H1 (cell line): ENCODE measurements at regions not wholly inside any gene's neighbourhood (a gene's known extent, or its start where the extent isn't known, plus 50 kb on each side); places are given as distances from the start of the nearest gene placed in this dataset.

Source experiments
- ATF2 ChIP-seq: IDR thresholded peaks from 2 replicates; pipeline ENCODE4 v1.6.1; 2012; ENCODE audit warnings: low read length, inconsistent platforms
- CHD1 ChIP-seq: IDR thresholded peaks from 2 replicates; pipeline ENCODE4 v1.6.1; 2012; ENCODE audit warnings: low read depth, low read length, improper control_type of control experiment
- CREB1 ChIP-seq: IDR thresholded peaks from 2 replicates; pipeline ENCODE4 v1.6.1; 2012; ENCODE audit warnings: inconsistent platforms
- EZH2 ChIP-seq: fragments of 200-600 bp; sonication (generic); IDR thresholded peaks from 2 replicates; pipeline ENCODE4 v1.7.1; 2012; ENCODE audit warnings: low read depth, mild to moderate bottlenecking, moderate library complexity, low read length, inconsistent platforms; ENCODE audit not compliant: severe bottlenecking
- GABPA ChIP-seq: IDR thresholded peaks from 2 replicates; pipeline ENCODE4 v1.6.1; 2011; ENCODE audit warnings: mild to moderate bottlenecking, low read length, moderate library complexity, borderline replicate concordance; ENCODE audit not compliant: insufficient read depth
- GTF2F1 ChIP-seq: IDR thresholded peaks from 2 replicates; pipeline ENCODE4 v1.6.1; 2012; ENCODE audit warnings: low read depth, low read length, improper control_type of control experiment, borderline replicate concordance
- HDAC6 ChIP-seq: IDR thresholded peaks from one replicate; pipeline ENCODE4 v1.7.1; 2012; ENCODE audit warnings: low read depth, mild to moderate bottlenecking, inconsistent platforms, low read length, moderate library complexity
- POLR2A ChIP-seq, 2 experiments: IDR thresholded peaks; 1 replicate in 1 of 2; 2 replicates in 1 of 2; pipeline ENCODE4 v1.6.1; 2011; ENCODE audit warnings: low read depth in 2 of 2, low read length in 2 of 2, mild to moderate bottlenecking in 2 of 2; ENCODE audit errors: control extremely low read depth in 1 of 2
- POLR2AphosphoS5 ChIP-seq: IDR thresholded peaks from 2 replicates; pipeline ENCODE4 v1.6.1; 2011; ENCODE audit warnings: low read depth, low read length
- RBBP5 ChIP-seq: IDR thresholded peaks from 2 replicates; pipeline ENCODE4 v1.7.1; 2012; ENCODE audit warnings: low read depth, mild to moderate bottlenecking, inconsistent platforms, low read length, moderate library complexity, borderline replicate concordance
- RFX5 ChIP-seq: IDR thresholded peaks from 2 replicates; pipeline ENCODE4 v1.6.1; 2011; ENCODE audit warnings: low read depth, low read length, improper control_type of control experiment, borderline replicate concordance
- SIN3A ChIP-seq, 2 experiments: IDR thresholded peaks in 1 of 2; conservative IDR thresholded peaks in 1 of 2; 2 replicates each; pipeline ENCODE4 v1.6.1; 2011 to 2012; ENCODE audit warnings: low read length in 2 of 2, improper control_type of control experiment in 1 of 2, low read depth in 1 of 2, mild to moderate bottlenecking in 1 of 2
- YY1 ChIP-seq: IDR thresholded peaks from 2 replicates; pipeline ENCODE4 v1.6.1; 2011; ENCODE audit warnings: low read depth, mild to moderate bottlenecking, low read length
- TF ChIP-seq, protein P1 (sequence below), 3 experiments: IDR thresholded peaks; 1 replicate in 2 of 3; 2 replicates in 1 of 3; pipeline versions ENCODE4 v1.5.1 to v1.6.1; 2011; ENCODE audit warnings: low read length in 3 of 3, mild to moderate bottlenecking in 3 of 3, inconsistent platforms in 2 of 3, low read depth in 1 of 3, moderate library complexity in 1 of 3; ENCODE audit not compliant: insufficient read depth in 1 of 3; ENCODE audit errors: control extremely low read depth in 1 of 3

- TF ChIP-seq POLR2A (IDR thresholded peaks at IDR 0.05; ENCODE audit: control extremely low read depth in 1 of 2, low read depth in 2 of 2, low read length in 2 of 2) (no peak), YY1 (no peak), SIN3A (conservative IDR thresholded peaks at IDR 0.05 in 1 of 2, IDR thresholded peaks at IDR 0.05 in 1 of 2; ENCODE audit: low read depth in 1 of 2, low read length in 2 of 2) (no peak), RFX5 (no peak), GABPA (no peak), POLR2AphosphoS5 (no peak), HDAC6 (no peak), EZH2 (no peak), GTF2F1 (no peak), CREB1 (no peak), CHD1 (no peak), ATF2 (no peak), RBBP5 (no peak)
- TF ChIP-seq, protein P1, sequence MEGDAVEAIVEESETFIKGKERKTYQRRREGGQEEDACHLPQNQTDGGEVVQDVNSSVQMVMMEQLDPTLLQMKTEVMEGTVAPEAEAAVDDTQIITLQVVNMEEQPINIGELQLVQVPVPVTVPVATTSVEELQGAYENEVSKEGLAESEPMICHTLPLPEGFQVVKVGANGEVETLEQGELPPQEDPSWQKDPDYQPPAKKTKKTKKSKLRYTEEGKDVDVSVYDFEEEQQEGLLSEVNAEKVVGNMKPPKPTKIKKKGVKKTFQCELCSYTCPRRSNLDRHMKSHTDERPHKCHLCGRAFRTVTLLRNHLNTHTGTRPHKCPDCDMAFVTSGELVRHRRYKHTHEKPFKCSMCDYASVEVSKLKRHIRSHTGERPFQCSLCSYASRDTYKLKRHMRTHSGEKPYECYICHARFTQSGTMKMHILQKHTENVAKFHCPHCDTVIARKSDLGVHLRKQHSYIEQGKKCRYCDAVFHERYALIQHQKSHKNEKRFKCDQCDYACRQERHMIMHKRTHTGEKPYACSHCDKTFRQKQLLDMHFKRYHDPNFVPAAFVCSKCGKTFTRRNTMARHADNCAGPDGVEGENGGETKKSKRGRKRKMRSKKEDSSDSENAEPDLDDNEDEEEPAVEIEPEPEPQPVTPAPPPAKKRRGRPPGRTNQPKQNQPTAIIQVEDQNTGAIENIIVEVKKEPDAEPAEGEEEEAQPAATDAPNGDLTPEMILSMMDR (IDR thresholded peaks at IDR 0.05; ENCODE audit: control extremely low read depth in 1 of 3, insufficient read depth in 1 of 3, low read depth in 1 of 3, low read length in 3 of 3): no peak
Observed at GRCh38 chr17:26765860-26766709, 527.8 kb upstream of the WSB1 start.
